MM.1S (cell line): ENCODE measurements at regions not wholly inside any gene's neighbourhood (a gene's known extent, or its start where the extent isn't known, plus 50 kb on each side); places are given as distances from the start of the nearest gene placed in this dataset.
"Not testable (repeated sequence)": the region's sequence is repeated elsewhere in the genome, so short reads cannot be mapped to it uniquely, and the experiment has no call there.

Source experiments
- DNase-seq: peaks from one replicate; pipeline ENCODE4 v3.0.0-alpha.2; 2015
- H2AFZ ChIP-seq: fragments of 300-600 bp; sonication (generic); 2 replicates; pipeline ENCODE4 v1.6.0; 2016; ENCODE audit warnings: antibody characterized with exemption, low read length
- H3F3A ChIP-seq: fragments of 300-600 bp; sonication (generic); 2 replicates; pipeline ENCODE4 v1.6.1; 2016; ENCODE audit warnings: mild to moderate bottlenecking, antibody characterized with exemption, low read length, moderate library complexity, mixed read lengths; ENCODE audit not compliant: insufficient read depth
- H3K27ac ChIP-seq: fragments of 300-600 bp; sonication (generic); 2 replicates; pipeline ENCODE4 v1.5.1; 2016; ENCODE audit warnings: mild to moderate bottlenecking, low read length
- H3K27me3 ChIP-seq: fragments of 300-600 bp; sonication (generic); replicated peaks from 2 replicates; pipeline ENCODE4 v1.6.0; 2016; ENCODE audit warnings: low read length; ENCODE audit not compliant: insufficient read depth
- H3K36me3 ChIP-seq: fragments of 300-600 bp; sonication (generic); replicated peaks from 2 replicates; pipeline ENCODE4 v1.6.1; 2016; ENCODE audit warnings: mild to moderate bottlenecking, low read length, mixed read lengths; ENCODE audit not compliant: insufficient read depth
- H3K4me1 ChIP-seq: fragments of 300-600 bp; sonication (generic); 2 replicates; pipeline ENCODE4 v1.6.1; 2016; ENCODE audit warnings: low read length, mixed read lengths
- H3K4me2 ChIP-seq: fragments of 300-600 bp; sonication (generic); 2 replicates; pipeline ENCODE4 v1.6.0; 2016; ENCODE audit warnings: low read depth, low read length
- H3K4me3 ChIP-seq: fragments of 300-600 bp; sonication (generic); 2 replicates; pipeline ENCODE4 v1.5.1; 2016; ENCODE audit warnings: low read length, mixed read lengths
- H3K79me2 ChIP-seq: fragments of 300-600 bp; sonication (generic); 2 replicates; pipeline ENCODE4 v1.6.1; 2016; ENCODE audit warnings: mixed run types, low read length, mixed read lengths
- H3K9ac ChIP-seq: fragments of 300-600 bp; sonication (generic); 2 replicates; pipeline ENCODE4 v1.6.1; 2016; ENCODE audit warnings: low read length, mixed read lengths
- H3K9me2 ChIP-seq: fragments of 300-600 bp; sonication (generic); replicated peaks from 2 replicates; pipeline ENCODE4 v1.6.1; 2016; ENCODE audit warnings: mild to moderate bottlenecking, low read length, mixed read lengths; ENCODE audit not compliant: insufficient read depth
- H3K9me3 ChIP-seq: fragments of 300-600 bp; sonication (generic); replicated peaks from 2 replicates; pipeline ENCODE4 v1.6.1; 2016; ENCODE audit warnings: mild to moderate bottlenecking, low read length, mixed read lengths; ENCODE audit not compliant: insufficient read depth
- H4K20me1 ChIP-seq: fragments of 300-600 bp; sonication (generic); 2 replicates; pipeline ENCODE4 v1.6.1; 2016; ENCODE audit warnings: mild to moderate bottlenecking, low read length, moderate library complexity, mixed read lengths; ENCODE audit not compliant: insufficient read depth
- CTCF ChIP-seq: fragments of 300-600 bp; sonication (generic); IDR thresholded peaks from 2 replicates; pipeline ENCODE4 v1.5.1; 2016; ENCODE audit warnings: antibody characterized with exemption, low read length, mixed read lengths
- EZH2 ChIP-seq: fragments of 300-600 bp; sonication (generic); optimal IDR thresholded peaks from 2 replicates; pipeline ENCODE3; 2017; ENCODE audit warnings: low read depth, mild to moderate bottlenecking, antibody characterized with exemption, low read length, mixed read lengths
- EZH2phosphoT487 ChIP-seq: fragments of 300-600 bp; sonication (generic); IDR thresholded peaks from 2 replicates; pipeline ENCODE4 v1.6.1; 2018; ENCODE audit warnings: antibody characterized with exemption, low read length

GRCh38 chr17:54680410-54680809, 220.2 kb upstream of the TOM1L1 start:
- Histone ChIP-seq H3K9ac (no peak overlapping the region), H3F3A (no peaks in the 10 kb centered on the region), H3K36me3 (no peaks in the 10 kb centered on the region), H3K4me1 (no peaks in the 10 kb centered on the region), H2AFZ (no peak overlapping the region), H3K4me3 (no peak overlapping the region), H3K79me2 (no peaks in the 10 kb centered on the region), H3K4me2 (no peak overlapping the region), H4K20me1 (no peaks in the 10 kb centered on the region), H3K9me3 (no peaks in the 10 kb centered on the region), H3K27ac (no peak overlapping the region), H3K27me3 (no peaks in the 10 kb centered on the region), H3K9me2 (no peaks in the 10 kb centered on the region)
- no peak for DNase-seq
- TF ChIP-seq EZH2phosphoT487 (no peak), CTCF (no peak), EZH2 (no peak)

- no peak overlapping the region for H3K27ac ChIP-seq
- H3F3A ChIP-seq, result no peaks in the 10 kb centered on the region
- no peaks in the 10 kb centered on the region for H4K20me1 ChIP-seq
- no peak overlapping the region for H3K9ac ChIP-seq
- H3K79me2 ChIP-seq, result no peaks in the 10 kb centered on the region
- H3K9me3 ChIP-seq, result no peaks in the 10 kb centered on the region
- H3K36me3 ChIP-seq, result no peaks in the 10 kb centered on the region
- TF ChIP-seq EZH2, result no peak
- TF ChIP-seq EZH2phosphoT487, result no peak
- no peak for TF ChIP-seq CTCF
- no peak overlapping the region for H3K4me3 ChIP-seq
- H3K4me1 ChIP-seq, result no peaks in the 10 kb centered on the region
- no peak overlapping the region for H2AFZ ChIP-seq
- H3K4me2 ChIP-seq, result no peak overlapping the region
- no peaks in the 10 kb centered on the region for H3K9me2 ChIP-seq
- H3K27me3 ChIP-seq, result no peaks in the 10 kb centered on the region
- no peak for DNase-seq
Observed at GRCh38 chr17:54694287-54694887, 206.3 kb upstream of the TOM1L1 start.

- not testable (repeated sequence) for H3F3A ChIP-seq, H3K27me3 ChIP-seq, H3K9me2 ChIP-seq, H3K79me2 ChIP-seq, H3K4me3 ChIP-seq, H2AFZ ChIP-seq, DNase-seq, H3K9ac ChIP-seq, H3K9me3 ChIP-seq, H3K4me1 ChIP-seq, H3K4me2 ChIP-seq, H3K36me3 ChIP-seq, H3K27ac ChIP-seq, H4K20me1 ChIP-seq
Observed at GRCh38 chr17:54712798-54713197, 187.9 kb upstream of the TOM1L1 start.

DNA sequence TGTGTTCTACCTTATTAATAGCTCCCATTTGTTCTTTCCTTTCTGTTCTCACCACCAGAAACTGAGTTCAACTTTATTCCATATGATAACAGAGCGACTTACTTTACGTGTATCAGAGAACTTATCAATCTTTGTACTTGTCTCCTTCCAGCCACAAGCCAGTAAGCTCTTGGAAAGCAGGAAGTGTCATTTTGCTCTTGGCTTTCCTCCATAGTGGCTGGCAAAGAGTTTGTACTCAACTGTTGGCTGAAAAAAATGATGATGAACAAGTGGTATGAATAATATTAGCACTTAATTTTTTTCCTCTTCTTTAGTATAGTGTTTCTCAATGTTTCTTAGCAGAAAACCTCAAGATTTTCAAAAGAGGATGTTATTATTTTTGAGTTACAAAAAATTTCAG, 182.4 kb upstream of the TOM1L1 start:
- Histone ChIP-seq H4K20me1 (no peaks in the 10 kb centered on the region), H3K27me3 (no peaks in the 10 kb centered on the region), H2AFZ (no peak overlapping the region), H3K4me2 (no peak overlapping the region), H3K9me3 (no peaks in the 10 kb centered on the region), H3K27ac (no peak overlapping the region), H3K4me1 (no peaks in the 10 kb centered on the region), H3F3A (no peaks in the 10 kb centered on the region), H3K9ac (no peak overlapping the region), H3K36me3 (no peaks in the 10 kb centered on the region), H3K9me2 (no peaks in the 10 kb centered on the region), H3K79me2 (no peaks in the 10 kb centered on the region), H3K4me3 (no peak overlapping the region)
- no peak for DNase-seq
- no peak for TF ChIP-seq EZH2
- TF ChIP-seq EZH2phosphoT487, result no peak
- TF ChIP-seq CTCF, result no peak
